ENCODE measurements at regions not wholly inside any gene's neighbourhood (a gene's known extent, or its start where the extent isn't known, plus 50 kb on each side); places are given as distances from the start of the nearest gene placed in this dataset.

- TF ChIP-seq CTCF (IDR thresholded peaks at IDR 0.05) (no peak), POLR2A (IDR thresholded peaks at IDR 0.05) (no peak), EP300 (IDR thresholded peaks at IDR 0.05) (no peak)
Observed at GRCh38 chr10:29026802-29027580, 261.9 kb upstream of the LYZL1 start.
